Sciatic nerve (tissue), 2 donors: ENCODE measurements at regions not wholly inside any gene's neighbourhood (a gene's known extent, or its start where the extent isn't known, plus 50 kb on each side); places are given as distances from the start of the nearest gene placed in this dataset.

Experiments used
- ATAC-seq: fragments of 200-7000 bp; cut with Tn5 transposase; one replicate; pipeline ENCODE4 v1.9.1; 2020; ENCODE audit warnings: mild to moderate bottlenecking, moderate library complexity
- DNase-seq: peaks from one replicate; pipeline ENCODE4 v3.0.0-alpha.2; 2020; ENCODE audit warnings: low spot score
- intact Hi-C: fragments of 100-400 bp; cut with DNase I; formaldehyde crosslinking; loops from one replicate; pipeline ENCODE4 v1.14.2; 2022
- donor health status: DM: no; HTN: no; CAD: no.
- donor health status: DM: no; HTN: no; CAD: no.

DNA sequence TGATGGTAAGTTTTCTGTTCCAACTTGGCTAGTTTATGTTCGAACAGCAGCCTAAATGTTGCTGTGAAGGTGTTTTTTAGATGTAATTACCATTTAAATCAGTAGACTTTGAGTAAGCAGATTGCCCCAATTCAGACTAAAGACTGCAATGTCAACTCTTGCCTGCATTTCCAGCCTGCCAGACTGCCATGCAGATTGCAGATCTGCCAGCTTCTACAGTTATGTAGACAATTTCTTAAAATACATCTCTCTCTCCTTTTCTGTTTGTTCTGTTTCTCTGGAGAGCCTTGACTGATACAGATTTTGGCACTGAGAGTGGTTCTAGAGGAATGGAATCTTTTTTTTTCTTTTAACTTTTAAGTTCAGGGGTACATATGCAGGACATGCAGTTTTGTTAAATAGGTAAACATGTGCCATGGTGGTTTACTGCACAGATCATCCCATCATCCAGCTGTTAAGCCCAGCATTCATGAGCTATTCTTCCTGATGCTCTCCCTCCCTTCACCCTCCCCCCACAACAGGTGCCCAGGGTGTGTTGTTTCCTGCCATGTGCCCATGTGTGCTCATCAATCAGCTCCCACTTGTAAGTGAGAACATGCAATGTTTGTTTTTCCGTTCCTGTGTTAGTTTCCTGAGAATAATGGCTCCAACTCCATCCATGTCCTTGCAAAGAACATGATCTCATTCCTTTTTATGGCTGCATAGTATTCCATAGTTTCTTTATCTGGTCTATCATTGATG lies 227.8 kb downstream of the CPE start:
- DNase-seq (no peak), ATAC-seq (no peak)
- intact Hi-C loops: no loop called here

DNA sequence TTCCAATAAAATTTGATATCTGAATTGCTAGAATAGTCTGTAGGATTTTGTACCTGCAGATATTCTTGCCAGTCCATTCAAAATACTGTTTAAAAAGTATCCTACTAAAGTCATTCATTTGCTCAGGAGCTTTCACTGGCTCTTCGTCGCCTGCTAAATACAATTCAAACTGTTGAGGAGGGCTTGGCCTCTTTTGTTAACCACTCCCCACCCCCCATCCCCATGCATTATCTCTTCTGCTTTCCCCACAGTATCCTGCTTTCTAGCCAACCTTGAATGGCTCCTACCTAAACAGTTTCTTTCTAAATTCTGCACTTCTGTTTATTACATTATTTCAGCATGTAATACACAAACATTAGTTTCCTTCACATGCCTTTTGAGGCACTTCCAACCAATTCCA lies 230.8 kb downstream of the CPE start:
- no peak for ATAC-seq
- intact Hi-C loops: no loop called here
- DNase-seq: no peak

GRCh38 chr4:165610679-165611437 lies 232.1 kb downstream of the CPE start:
- intact Hi-C loops: no loop called here
- DNase-seq: no peak
- ATAC-seq: no peak

DNA sequence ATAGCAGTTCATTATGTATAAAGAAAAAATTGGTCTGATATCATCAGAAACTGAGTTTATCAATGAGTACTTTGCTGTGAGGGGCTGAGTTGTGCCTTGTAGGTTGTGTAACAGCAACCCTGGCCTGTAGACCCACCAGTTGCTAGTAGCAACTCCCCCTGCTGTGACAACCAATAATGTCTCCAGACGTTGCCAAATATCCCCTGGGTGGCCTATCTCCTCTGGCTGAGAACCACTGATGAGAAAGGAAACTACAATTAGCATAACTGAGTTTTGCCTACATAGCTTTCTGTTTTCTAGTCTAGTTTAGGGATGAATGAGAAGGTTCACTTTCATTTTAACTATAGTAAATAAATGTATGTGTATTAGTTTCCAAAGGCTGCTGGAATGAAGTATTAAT lies 234.1 kb downstream of the CPE start:
- intact Hi-C loops: no loop called here
- ATAC-seq (no peak), DNase-seq (no peak)

GRCh38 chr4:165613581-165613980 lies 234.8 kb downstream of the CPE start:
- ATAC-seq (no peak), DNase-seq (no peak)
- intact Hi-C loops: no loop called here

GRCh38 chr4:165620913-165621312 lies 242.1 kb downstream of the CPE start:
- ATAC-seq (no peak), DNase-seq (no peak)
- intact Hi-C loops: no loop called here

- intact Hi-C loops: no loop called here
- no peak for ATAC-seq
- no peak for DNase-seq
Measured at GRCh38 chr4:165621983-165622382, 243.2 kb downstream of the CPE start.

DNA sequence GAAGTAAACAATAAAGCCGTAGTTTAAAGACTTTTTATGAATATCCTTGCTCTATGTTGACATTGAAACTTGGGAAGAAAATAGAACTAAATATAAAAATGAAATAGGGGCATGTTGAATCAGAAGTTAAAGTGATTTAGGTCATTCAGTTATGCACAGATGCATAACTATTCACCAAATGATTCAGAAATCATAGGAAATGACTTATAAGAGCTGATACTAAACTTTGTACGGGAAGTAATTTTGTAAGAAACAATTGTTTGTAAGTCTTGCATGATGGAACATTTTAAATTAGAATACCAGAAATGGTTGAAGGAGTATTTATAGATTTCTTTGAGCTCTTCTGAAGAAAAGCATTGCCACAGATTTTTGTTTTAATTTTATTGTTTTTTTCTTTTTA lies 246.5 kb downstream of the CPE start:
- intact Hi-C loops: no loop called here
- ATAC-seq: no peak
- no peak for DNase-seq

- intact Hi-C loops: no loop called here
- DNase-seq: no peak
- ATAC-seq: no peak
Measured at GRCh38 chr4:165626316-165626715, 246.7 kb upstream of the TLL1 start.

DNA sequence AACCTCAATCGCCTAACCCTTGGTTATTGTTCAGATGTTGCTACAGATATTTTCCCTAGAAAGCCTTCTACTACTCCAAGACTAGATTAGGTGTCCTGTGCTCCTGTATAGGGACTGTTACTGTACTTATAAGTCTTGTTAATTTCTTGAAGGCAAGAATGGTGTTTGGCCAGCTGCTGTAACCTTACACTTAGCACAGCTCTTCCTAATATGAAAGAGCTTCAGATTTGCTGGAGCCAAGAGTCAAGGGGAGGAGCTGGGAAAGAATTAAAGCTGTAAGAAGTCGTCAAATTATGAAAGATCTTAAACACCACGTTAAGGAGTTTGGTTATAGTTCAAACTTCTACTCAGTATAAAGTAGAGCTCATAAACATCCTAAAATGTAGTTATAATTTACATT lies 245.9 kb upstream of the TLL1 start:
- ATAC-seq (no peak), DNase-seq (no peak)
- intact Hi-C loops: loop anchor here (1.0 kb wide), 1 partner anchor 30 kb away; no protein-coding TSS in a partner anchor

GRCh38 chr4:165627548-165627947 lies 245.5 kb upstream of the TLL1 start:
- DNase-seq (no peak), ATAC-seq (no peak)
- intact Hi-C loops: loop anchor here (1.0 kb wide), 1 partner anchor 30 kb away; no protein-coding TSS in a partner anchor

DNA sequence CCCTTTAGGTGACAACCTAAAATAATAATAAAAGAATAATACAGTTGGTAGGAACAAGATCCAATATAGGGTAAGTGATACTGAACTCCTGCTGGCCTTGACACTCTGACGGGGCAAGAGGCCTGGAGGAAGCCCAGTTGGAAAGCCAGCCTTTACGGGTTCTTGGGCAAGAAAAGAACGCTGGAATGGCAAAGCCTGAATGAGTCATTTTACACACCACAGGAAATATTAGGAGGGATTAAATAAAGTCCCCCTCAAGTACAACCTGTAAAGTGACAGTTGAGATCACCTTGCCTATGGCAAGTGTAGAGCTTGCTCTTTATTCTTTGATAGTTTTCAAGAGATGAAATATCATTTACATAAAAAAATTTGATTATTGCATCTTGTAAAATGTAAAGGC lies 244.5 kb upstream of the TLL1 start:
- intact Hi-C loops: no loop called here
- DNase-seq (no peak), ATAC-seq (no peak)

DNA sequence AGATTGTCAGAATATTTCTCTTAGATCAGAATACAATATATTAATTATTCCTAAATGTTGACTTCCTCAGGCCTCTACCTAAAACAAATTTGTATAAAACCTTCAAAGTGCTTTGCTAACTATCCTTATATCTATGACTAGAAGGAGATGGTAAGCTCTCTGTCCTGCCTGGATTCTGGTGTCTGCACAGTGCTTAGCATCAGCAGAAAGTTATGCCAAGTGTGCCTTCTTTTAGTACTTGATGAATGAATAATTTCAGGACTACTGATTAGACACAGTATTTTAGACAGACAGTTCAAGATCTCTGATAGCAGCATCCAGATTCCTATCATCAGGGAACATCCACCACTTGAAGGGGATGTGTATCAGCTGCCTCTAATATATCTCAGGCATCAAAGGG lies 242.4 kb upstream of the TLL1 start:
- intact Hi-C loops: no loop called here
- ATAC-seq (no peak), DNase-seq (no peak)

DNA sequence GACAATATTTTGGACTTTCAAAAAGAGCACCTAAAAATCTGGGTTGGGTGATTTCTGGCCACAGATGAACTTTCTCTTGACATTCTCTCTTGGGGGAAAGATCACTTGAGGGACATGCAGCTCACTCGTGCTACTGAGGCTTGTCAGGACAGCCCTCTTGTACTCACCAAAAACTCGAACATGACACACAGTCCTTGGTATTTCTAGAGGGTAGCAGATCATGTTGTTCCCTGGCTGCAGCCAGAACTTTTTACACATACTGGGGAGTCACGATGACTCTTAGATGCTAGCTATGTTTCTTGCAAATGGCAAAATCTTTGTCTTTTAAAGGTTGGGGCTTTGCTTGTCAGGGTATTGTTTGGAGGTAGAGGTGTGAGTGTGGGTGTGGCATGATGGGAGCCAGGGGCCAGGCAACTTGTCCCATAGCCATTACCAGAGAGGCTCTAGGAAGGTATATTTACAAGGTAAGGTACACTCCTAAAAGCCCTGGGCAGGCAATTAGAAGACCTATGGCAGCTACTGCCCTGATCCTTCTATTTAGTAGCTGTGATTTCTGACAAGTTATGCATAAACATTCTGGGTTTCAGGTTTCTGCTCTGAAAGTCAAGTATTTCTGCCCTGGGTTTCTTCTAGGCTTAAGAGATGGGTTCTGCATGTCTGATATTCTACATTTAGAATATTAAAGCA lies 241.7 kb upstream of the TLL1 start:
- DNase-seq (no peak), ATAC-seq (no peak)
- intact Hi-C loops: no loop called here

- intact Hi-C loops: no loop called here
- ATAC-seq (no peak), DNase-seq (no peak)
Measured at GRCh38 chr4:165631912-165632311, 241.1 kb upstream of the TLL1 start.

DNA sequence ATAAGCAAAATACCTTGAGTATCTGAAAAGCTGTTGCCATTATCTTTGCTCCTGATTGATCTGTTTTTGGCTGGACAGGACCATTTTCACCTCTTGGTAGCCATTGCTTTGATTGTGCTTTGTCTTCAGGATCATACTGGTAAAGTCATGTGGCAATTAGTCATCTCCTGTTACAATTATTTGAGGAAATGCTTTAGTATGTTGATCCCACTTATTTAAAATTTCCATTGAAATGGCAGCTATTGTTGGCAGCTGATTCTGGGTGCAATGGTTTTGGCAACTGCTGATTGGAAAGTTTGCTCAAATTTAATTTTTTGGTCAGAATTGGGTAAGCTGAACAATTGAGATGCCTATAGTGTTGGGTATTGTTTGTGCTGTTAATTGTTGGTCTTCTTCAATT lies 238.3 kb upstream of the TLL1 start:
- intact Hi-C loops: no loop called here
- ATAC-seq: no peak
- DNase-seq: no peak

- no peak for DNase-seq
- intact Hi-C loops: no loop called here
- no peak for ATAC-seq
Measured at GRCh38 chr4:165635381-165635780, 237.7 kb upstream of the TLL1 start.

DNA sequence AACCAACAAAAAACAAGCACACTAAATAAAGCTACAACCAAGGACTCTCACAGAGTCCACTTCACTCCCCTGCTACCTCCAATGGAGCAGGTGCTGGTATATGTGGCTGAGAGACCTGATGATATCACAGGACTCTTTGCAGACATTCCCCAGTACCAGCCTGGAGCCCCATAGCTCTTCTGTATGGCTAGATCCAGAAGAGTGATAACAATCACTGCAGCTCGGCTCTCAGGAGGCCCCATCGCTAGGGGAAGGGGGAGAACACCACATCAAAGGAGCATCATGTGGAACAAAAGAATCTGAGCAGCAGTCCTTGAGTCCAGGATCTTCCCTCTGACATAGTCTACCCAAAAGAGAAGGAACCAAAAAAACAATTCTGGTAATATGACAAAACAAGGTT lies 237.1 kb upstream of the TLL1 start:
- ATAC-seq: no peak
- DNase-seq: no peak
- intact Hi-C loops: no loop called here

GRCh38 chr4:165651901-165652300 lies 221.1 kb upstream of the TLL1 start:
- ATAC-seq: no peak
- no peak for DNase-seq
- intact Hi-C loops: no loop called here

- no peak for DNase-seq
- no peak for ATAC-seq
- intact Hi-C loops: no loop called here
Measured at GRCh38 chr4:165654556-165654955, 218.5 kb upstream of the TLL1 start.
